EH (cell line): ENCODE measurements at regions not wholly inside any gene's neighbourhood (a gene's known extent, or its start where the extent isn't known, plus 50 kb on each side); places are given as distances from the start of the nearest gene placed in this dataset.
"Not testable (repeated sequence)": the region's sequence is repeated elsewhere in the genome, so short reads cannot be mapped to it uniquely, and the experiment has no call there.

Experiments used
- DNase-seq: peaks from one replicate; pipeline ENCODE4 v3.0.0-alpha.2; 2015; ENCODE audit warnings: low read depth

DNA sequence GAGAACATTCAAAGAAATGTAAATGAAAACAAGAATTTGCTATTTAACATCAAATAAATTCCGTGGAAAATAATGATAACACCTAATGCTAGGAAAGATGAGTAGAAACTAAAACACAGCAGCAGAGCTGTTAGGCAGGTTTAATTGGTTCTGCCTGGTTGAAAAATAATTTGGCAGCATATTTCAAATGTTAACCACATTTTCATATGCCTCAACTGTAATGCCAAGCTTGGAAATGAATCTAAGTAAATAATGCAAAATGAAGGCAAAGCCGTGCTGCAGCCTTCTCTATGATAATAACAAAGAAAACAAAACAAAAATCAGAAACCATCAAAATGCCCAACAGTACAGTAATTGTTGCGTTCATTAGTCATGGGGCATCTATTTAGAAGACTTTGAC is 79.9 kb upstream of the MSX2 start:
- no peak for DNase-seq

DNA sequence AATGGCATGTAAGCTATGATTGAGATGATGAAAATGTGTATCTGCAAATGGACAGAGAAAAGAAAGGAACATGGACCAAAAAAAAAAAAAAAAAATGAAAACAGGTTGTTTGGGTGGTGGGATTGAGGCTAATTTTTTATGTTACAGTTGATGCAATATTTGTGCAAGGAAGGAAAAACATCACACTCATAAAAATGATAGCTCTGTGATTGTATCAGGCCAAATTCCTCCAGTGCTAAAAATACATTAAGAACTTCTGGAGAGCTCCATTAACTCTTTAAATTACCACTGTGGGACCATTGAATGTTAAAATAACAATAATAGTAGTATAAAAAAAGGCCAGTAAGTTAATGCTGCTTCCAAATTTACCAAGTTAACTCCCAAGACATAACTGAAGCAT is 79.5 kb upstream of the MSX2 start:
- DNase-seq = peak; percentile 44

DNA sequence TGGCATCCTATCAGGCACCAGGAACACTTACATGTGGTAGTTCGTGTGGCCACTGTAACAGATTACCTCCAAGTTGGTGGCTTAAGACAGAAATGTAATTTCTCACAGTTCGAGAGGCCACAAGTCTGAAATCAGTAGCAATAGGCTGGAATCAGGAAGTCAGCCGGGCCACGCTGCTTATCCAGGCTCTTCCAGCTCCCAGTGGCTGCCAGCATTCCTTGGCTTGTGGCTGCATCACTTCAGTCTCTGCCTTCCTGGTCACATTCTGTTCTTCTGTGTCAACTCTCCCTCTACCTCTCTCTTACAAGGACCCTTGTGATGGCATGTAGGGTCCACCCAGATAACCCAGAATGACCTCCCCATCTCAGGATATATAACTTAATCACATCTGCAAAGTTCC is 78.7 kb upstream of the MSX2 start:
- DNase-seq = no peak

DNA sequence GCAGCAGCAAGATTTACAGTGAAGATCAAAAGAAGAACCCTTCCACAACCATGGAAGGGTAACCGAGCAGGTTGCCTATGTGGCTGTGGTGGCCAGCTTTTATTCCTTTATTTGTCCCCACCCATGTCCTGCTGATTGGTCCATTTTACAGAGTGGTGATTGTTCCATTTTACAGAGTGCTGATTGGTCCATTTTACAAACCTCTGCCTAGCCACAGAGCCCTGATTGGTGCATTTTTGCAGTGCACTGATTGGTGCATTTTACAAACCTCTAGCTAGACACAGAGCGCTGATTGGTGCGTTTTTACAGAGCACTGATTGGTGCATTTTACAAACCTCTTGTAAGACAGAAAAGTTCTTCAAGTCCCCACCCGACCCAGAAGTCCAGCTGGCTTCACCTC is 75.8 kb upstream of the MSX2 start:
- not testable (repeated sequence) for DNase-seq

DNA sequence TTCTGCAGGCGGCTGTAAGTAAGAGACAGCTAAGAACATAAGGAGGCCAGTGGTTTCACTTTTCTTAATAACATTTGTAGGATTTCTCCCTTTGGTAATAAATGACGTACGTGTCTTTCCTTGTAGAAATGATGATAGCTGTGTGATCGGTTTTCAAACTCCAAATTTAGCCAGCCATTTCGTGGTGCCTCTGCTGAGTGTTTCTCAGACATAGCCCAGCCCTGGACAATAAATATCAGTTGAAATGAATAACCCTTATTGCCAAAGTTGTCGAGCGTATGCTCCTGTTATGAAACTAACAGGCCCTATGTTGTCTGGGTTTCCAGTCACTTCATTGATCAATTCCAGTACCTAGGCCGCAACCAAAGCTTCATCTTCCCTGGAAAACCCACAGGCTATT is 75.0 kb upstream of the MSX2 start:
- no peak for DNase-seq

- no peak for DNase-seq
Observed at GRCh38 chr5:174654442-174654841, 69.9 kb upstream of the MSX2 start.

DNA sequence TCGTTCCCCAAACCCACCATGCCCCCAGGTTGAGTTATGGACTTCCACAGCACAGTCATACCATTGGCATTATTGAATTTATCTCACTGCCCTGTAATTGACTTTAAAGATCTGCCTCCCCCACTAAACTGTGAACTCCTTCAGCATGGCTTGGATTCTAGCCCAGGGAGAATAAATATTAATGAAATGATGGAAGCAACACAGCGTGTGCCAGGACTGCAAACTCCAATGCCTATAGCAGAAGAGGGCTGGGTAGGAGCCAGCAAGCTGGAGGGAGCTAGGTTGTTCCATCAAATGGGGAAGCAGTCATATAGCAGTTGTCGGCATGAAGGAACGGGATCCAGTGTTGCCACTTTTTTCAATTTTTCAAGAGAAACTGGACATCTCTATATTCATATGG is 69.0 kb upstream of the MSX2 start:
- DNase-seq = no peak

DNA sequence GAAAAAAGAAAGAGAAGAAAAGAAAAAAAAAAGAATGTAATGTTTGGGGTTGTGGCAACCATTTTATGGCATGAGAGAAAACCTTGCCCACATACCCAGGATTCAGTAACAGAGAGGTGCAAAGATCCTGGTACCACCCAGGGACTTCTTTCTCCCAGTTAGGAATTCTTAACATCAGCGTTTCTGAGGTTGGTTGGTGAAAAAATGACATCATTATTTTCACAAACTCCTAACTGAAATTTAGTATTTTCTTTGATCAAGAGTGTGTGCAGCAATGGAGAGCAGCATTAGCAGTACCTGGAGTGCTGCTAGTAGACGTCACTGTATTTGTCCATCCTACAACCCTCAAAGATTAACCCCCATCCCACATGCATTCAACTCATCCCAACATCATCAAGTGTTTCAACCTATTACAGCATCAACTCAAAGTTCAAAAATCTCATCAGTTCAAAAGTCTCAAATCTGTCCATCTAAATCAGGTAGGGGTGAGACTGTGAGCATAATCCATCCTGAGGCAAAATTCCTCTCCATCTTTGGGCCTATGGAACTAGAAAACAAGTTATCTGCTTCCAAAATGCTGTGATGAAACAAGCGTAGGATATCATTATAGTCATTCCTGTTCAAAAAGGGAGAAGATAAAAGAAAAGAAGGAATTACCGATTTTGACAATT is 60.1 kb upstream of the MSX2 start:
- no peak for DNase-seq

DNA sequence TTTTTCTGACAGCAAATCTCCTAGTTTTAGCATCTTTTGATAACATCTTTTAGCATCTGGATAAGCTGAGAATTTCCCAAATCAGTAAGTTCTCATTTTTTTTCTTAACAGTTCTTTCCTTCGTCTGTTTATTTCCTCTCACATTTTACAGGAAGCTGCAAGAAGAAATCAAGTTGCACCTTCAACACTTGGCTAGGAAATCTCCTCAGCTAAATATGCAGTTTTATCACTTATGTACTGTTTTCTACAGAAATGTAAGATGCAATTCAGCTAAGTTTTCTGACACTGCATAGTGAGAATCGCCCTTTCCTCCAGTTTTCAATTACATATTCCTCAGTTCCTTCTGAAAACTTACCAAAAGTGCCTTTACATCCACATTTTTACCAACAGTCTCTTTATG is 59.0 kb upstream of the MSX2 start:
- DNase-seq = no peak

DNA sequence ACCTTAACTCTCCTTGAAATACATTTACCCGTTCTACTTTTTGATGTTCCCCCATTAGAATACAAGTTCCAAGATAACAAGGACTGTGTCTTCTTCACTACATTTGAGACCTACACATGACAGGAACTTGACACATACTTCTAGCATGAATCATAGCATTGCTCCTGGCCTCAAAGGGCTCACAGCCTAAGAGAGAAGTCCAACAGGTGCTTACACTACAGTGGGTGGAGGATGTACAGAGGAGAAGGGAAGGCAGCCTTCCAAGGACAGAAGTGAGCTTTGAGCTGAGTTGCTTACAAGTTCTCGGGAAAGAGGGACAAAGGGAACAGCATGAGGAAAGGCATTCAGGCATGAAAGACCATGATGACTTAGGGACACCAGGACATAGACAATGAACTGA is 56.9 kb upstream of the MSX2 start:
- no peak for DNase-seq

GRCh38 chr5:174668349-174668748 is 56.0 kb upstream of the MSX2 start:
- no peak for DNase-seq
